Kidney (tissue), 13 donors: ENCODE measurements at regions not wholly inside any gene's neighbourhood (a gene's known extent, or its start where the extent isn't known, plus 50 kb on each side); places are given as distances from the start of the nearest gene placed in this dataset.

ENCODE experiments used
- DNase-seq, 5 donors: peaks; one replicate each; pipeline ENCODE4 v3.0.0-alpha.2; 2013 to 2020
- FAIRE-seq: peaks from 2 replicates; lab custom pipeline; 2012; peaks lifted over from hg19 to GRCh38; lab: Jason Lieb, UNC
- H3K27ac ChIP-seq, 2 donors: one replicate each; pipeline ENCODE4 v1.7.0; 2013; ENCODE audit warnings: low read depth in 2 of 2, low read length in 2 of 2, inconsistent platforms in 1 of 2
- H3K27me3 ChIP-seq: one replicate; pipeline ENCODE4 v1.7.1; 2013; ENCODE audit warnings: low read length, inconsistent platforms; ENCODE audit not compliant: control insufficient read depth, insufficient read depth
- H3K36me3 ChIP-seq, 3 donors: one replicate each; pipeline versions ENCODE4 v1.7.0 to v1.7.1; 2013; ENCODE audit warnings: low read length in 3 of 3, control low read depth in 1 of 3, inconsistent platforms in 1 of 3; ENCODE audit not compliant: insufficient read depth in 3 of 3, control insufficient read depth in 2 of 3
- H3K4me1 ChIP-seq, 3 donors: one replicate each; pipeline versions ENCODE4 v1.7.0 to v1.7.1; 2013; ENCODE audit warnings: low read length in 3 of 3, inconsistent platforms in 1 of 3, low read depth in 1 of 3; ENCODE audit not compliant: control insufficient read depth in 2 of 3, insufficient read depth in 2 of 3
- H3K4me3 ChIP-seq, 3 donors: one replicate each; pipeline versions ENCODE4 v1.7.0 to v1.8.1; 2013; ENCODE audit warnings: low read length in 3 of 3, control low read depth in 1 of 3, inconsistent platforms in 1 of 3
- H3K9ac ChIP-seq, 3 donors: one replicate each; pipeline versions ENCODE4 v1.7.0 to v1.7.1; 2013; ENCODE audit warnings: low read length in 3 of 3, control low read depth in 1 of 3, inconsistent platforms in 1 of 3
- H3K9me3 ChIP-seq, 3 donors: one replicate each; pipeline versions ENCODE4 v1.7.0 to v1.7.1; 2013; ENCODE audit warnings: low read length in 3 of 3, control low read depth in 1 of 3, inconsistent platforms in 1 of 3; ENCODE audit not compliant: control insufficient read depth in 2 of 3, insufficient read depth in 1 of 3
- CTCF ChIP-seq: IDR thresholded peaks from 3 replicates; pipeline ENCODE4 v1.5.1; 2012; ENCODE audit warnings: mild to moderate bottlenecking, moderate library complexity, borderline replicate concordance; ENCODE audit not compliant: insufficient read depth; ENCODE audit errors: extremely low read depth
- intact Hi-C: fragments of 100-400 bp; cut with DNase I; formaldehyde crosslinking; loops from one replicate; pipeline ENCODE4 v1.11.1; 2022
- donor health status: control.
- donor health status: control.
- donor health status: control.
- donor health status: control.
- donor health status: control.
- donor health status: DM: yes; HTN: yes; CAD: no.
- donor health status: Normal renal cell carcinoma (clear cell type).

- intact Hi-C loops: no loop called here
- Histone ChIP-seq H3K9ac (no peak overlapping the region), H3K4me3 (no peak overlapping the region), H3K4me1 (peaks cover 0 to 2% (median 0%) of the 10 kb centered on the region in 3 donors), H3K27ac (no peak overlapping the region), H3K36me3 (no peaks in the 10 kb centered on the region), H3K27me3 (no peaks in the 10 kb centered on the region), H3K9me3 (peaks cover 0 to 7% (median 0%) of the 10 kb centered on the region in 3 donors)
- no peak for FAIRE-seq
- TF ChIP-seq CTCF: no peak
- DNase-seq: no peak
These were observed 124.6 kb downstream of the IRX5 start for GRCh38 chr16:55055262-55055661.

- intact Hi-C loops: no loop called here
- no peak for FAIRE-seq
These were observed 126.1 kb downstream of the IRX5 start for GRCh38 chr16:55056585-55057401.

GRCh38 chr16:55057866-55058265, 127.2 kb downstream of the IRX5 start:
- intact Hi-C loops: no loop called here
- no peak overlapping the region for H3K9ac ChIP-seq
- H3K4me1 ChIP-seq: peaks cover 0 to 2% (median 0%) of the 10 kb centered on the region in 3 donors
- DNase-seq: no peak
- H3K27ac ChIP-seq: no peak overlapping the region
- no peak for FAIRE-seq
- H3K4me3 ChIP-seq: no peak overlapping the region
- TF ChIP-seq CTCF: no peak
- H3K27me3 ChIP-seq: no peaks in the 10 kb centered on the region
- no peaks in the 10 kb centered on the region for H3K36me3 ChIP-seq
- peaks cover 0 to 7% (median 0%) of the 10 kb centered on the region in 3 donors for H3K9me3 ChIP-seq

More at GRCh38 chr16:55056585-55057401, 126.1 kb downstream of the IRX5 start:
- Histone ChIP-seq H3K27ac (no peak overlapping the region), H3K9ac (no peak overlapping the region), H3K27me3 (no peaks in the 10 kb centered on the region), H3K36me3 (no peaks in the 10 kb centered on the region), H3K4me1 (peaks cover 0 to 2% (median 0%) of the 10 kb centered on the region in 3 donors), H3K4me3 (no peak overlapping the region), H3K9me3 (peaks cover 0 to 7% (median 0%) of the 10 kb centered on the region in 3 donors)
- TF ChIP-seq CTCF: no peak
- peak in 4 of 5 donors; percentile 67 to 71 (median 67) for DNase-seq
